ENCODE measurements at regions not wholly inside any gene's neighbourhood (a gene's known extent, or its start where the extent isn't known, plus 50 kb on each side); places are given as distances from the start of the nearest gene placed in this dataset.

- no peak for DNase-seq (ENCODE audit: low read depth)
- no peak for TF ChIP-seq CTCF (IDR thresholded peaks at IDR 0.05; ENCODE audit: low read depth, low read length, missing control alignments)
- no peak overlapping the region for H3K4me3 ChIP-seq (ENCODE audit: low read depth, low read length)
Observed at GRCh38 chr4:114279066-114279465, 299.6 kb upstream of the ARSJ start.

- no peak for DNase-seq (ENCODE audit: low read depth)
- no peak overlapping the region for H3K4me3 ChIP-seq (ENCODE audit: low read depth, low read length)
- no peak for TF ChIP-seq CTCF (IDR thresholded peaks at IDR 0.05; ENCODE audit: low read depth, low read length, missing control alignments)
Observed at GRCh38 chr4:114279711-114280110, 300.3 kb upstream of the ARSJ start.

GRCh38 chr4:114280645-114281044, 301.2 kb upstream of the ARSJ start:
- no peak for TF ChIP-seq CTCF (IDR thresholded peaks at IDR 0.05; ENCODE audit: low read depth, low read length, missing control alignments)
- DNase-seq (ENCODE audit: low read depth) = no peak
- no peak overlapping the region for H3K4me3 ChIP-seq (ENCODE audit: low read depth, low read length)

- no peak for DNase-seq (ENCODE audit: low read depth)
- no peak for TF ChIP-seq CTCF (IDR thresholded peaks at IDR 0.05; ENCODE audit: low read depth, low read length, missing control alignments)
- no peak overlapping the region for H3K4me3 ChIP-seq (ENCODE audit: low read depth, low read length)
Observed at GRCh38 chr4:114281164-114281960, 301.9 kb upstream of the ARSJ start.

- DNase-seq (ENCODE audit: low read depth) = no peak
- H3K4me3 ChIP-seq (ENCODE audit: low read depth, low read length) = no peak overlapping the region
- no peak for TF ChIP-seq CTCF (IDR thresholded peaks at IDR 0.05; ENCODE audit: low read depth, low read length, missing control alignments)
Observed at GRCh38 chr4:114282937-114283336, 303.5 kb upstream of the ARSJ start.

- no peak for DNase-seq (ENCODE audit: low read depth)
- no peak for TF ChIP-seq CTCF (IDR thresholded peaks at IDR 0.05; ENCODE audit: low read depth, low read length, missing control alignments)
- no peak overlapping the region for H3K4me3 ChIP-seq (ENCODE audit: low read depth, low read length)
Observed at GRCh38 chr4:114284629-114285028, 305.2 kb upstream of the ARSJ start.

GRCh38 chr4:114286262-114286810, 306.9 kb upstream of the ARSJ start:
- no peak for DNase-seq (ENCODE audit: low read depth)
- TF ChIP-seq CTCF (IDR thresholded peaks at IDR 0.05; ENCODE audit: low read depth, low read length, missing control alignments) = no peak

More at GRCh38 chr4:114286262-114286810, 306.9 kb upstream of the ARSJ start:
- no peak overlapping the region for H3K4me3 ChIP-seq (ENCODE audit: low read depth, low read length)
